ENCODE measurements at regions not wholly inside any gene's neighbourhood (a gene's known extent, or its start where the extent isn't known, plus 50 kb on each side); places are given as distances from the start of the nearest gene placed in this dataset.

GRCh38 chr2:104563398-104563996 lies 290.4 kb upstream of the POU3F3 start:
- no peak for TF ChIP-seq EZH2 (IDR thresholded peaks at IDR 0.05; ENCODE audit: borderline replicate concordance)
- no peak for TF ChIP-seq CTCF (IDR thresholded peaks at IDR 0.05; ENCODE audit: poor library complexity)
